ENCODE measurements at regions not wholly inside any gene's neighbourhood (a gene's known extent, or its start where the extent isn't known, plus 50 kb on each side); places are given as distances from the start of the nearest gene placed in this dataset.

DNA sequence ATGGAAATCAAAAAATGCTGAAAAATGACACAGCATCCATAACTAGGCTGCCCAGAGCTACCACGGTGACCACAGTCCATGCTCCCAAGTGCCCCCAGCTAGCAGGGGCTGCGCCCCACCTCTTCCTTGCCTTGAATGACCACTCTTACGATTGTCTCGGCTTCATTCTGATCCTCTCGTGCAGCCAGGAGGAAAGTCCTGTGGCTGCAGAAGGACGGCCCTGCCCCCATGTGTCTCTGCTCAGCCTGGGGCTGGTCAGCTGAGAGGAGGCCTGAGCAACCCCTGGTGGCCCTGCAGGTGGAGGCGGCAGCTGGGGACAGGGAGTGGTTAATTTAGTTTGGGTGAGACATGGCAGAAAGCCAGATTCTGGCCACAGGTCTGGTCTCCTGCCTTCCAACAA, 54.3 kb downstream of the KCNF1 start:
- Histone ChIP-seq H3K4me3 (no peak overlapping the region), H3K79me2 (replicated peaks; ENCODE audit: insufficient read depth) (no peaks in the 10 kb centered on the region), H3F3A (replicated peaks; ENCODE audit: low read depth) (no peaks in the 10 kb centered on the region), H3K9me2 (ENCODE audit: insufficient read depth) (no peaks in the 10 kb centered on the region), H3K4me1 (ENCODE audit: insufficient read depth) (no peaks in the 10 kb centered on the region), H2AFZ (no peak overlapping the region), H3K4me2 (no peak overlapping the region), H3K27ac (ENCODE audit: low read depth) (no peak overlapping the region), H3K27me3 (ENCODE audit: insufficient read depth) (no peaks in the 10 kb centered on the region), H3K36me3 (ENCODE audit: insufficient read depth) (no peaks in the 10 kb centered on the region), H4K20me1 (replicated peaks; ENCODE audit: insufficient read depth) (no peaks in the 10 kb centered on the region)
- Mint-ChIP-seq H3K4me1 (peaks cover 5% of the 10 kb centered on the region; the same call in 2 of the 3 replicates), H3K4me3 (no peak overlapping the region), H3K27ac (no peak overlapping the region), H3K36me3 (ENCODE audit: low read depth) (no peaks in the 10 kb centered on the region), H3K9me3 (no peaks in the 10 kb centered on the region), H3K27me3 (ENCODE audit: insufficient read depth, low read depth, poor library complexity) (peaks cover 10% of the 10 kb centered on the region)
- no peak for ATAC-seq
- no peak for DNase-seq (ENCODE audit: low spot score)
- TF ChIP-seq STAT1 (IDR thresholded peaks at IDR 0.05; ENCODE audit: unreplicated experiment) (no peak), CTCF (conservative IDR thresholded peaks at IDR 0.05; ENCODE audit: low read depth in 2 of 2) (no peak), POLR2AphosphoS5 (IDR thresholded peaks at IDR 0.05; ENCODE audit: low read depth) (no peak), EZH2phosphoT487 (IDR thresholded peaks at IDR 0.05; ENCODE audit: unreplicated experiment) (no peak), ETS1 (IDR thresholded peaks at IDR 0.05) (no peak), ZNF114 (CRISPR knock-in tag; IDR thresholded peaks at IDR 0.05) (no peak), CREB1 (CRISPR knock-in tag; IDR thresholded peaks at IDR 0.05; ENCODE audit: low read depth) (no peak), EZH2 (IDR thresholded peaks at IDR 0.05; ENCODE audit: low read depth, unreplicated experiment) (no peak)
- TF ChIP-seq, protein P1, sequence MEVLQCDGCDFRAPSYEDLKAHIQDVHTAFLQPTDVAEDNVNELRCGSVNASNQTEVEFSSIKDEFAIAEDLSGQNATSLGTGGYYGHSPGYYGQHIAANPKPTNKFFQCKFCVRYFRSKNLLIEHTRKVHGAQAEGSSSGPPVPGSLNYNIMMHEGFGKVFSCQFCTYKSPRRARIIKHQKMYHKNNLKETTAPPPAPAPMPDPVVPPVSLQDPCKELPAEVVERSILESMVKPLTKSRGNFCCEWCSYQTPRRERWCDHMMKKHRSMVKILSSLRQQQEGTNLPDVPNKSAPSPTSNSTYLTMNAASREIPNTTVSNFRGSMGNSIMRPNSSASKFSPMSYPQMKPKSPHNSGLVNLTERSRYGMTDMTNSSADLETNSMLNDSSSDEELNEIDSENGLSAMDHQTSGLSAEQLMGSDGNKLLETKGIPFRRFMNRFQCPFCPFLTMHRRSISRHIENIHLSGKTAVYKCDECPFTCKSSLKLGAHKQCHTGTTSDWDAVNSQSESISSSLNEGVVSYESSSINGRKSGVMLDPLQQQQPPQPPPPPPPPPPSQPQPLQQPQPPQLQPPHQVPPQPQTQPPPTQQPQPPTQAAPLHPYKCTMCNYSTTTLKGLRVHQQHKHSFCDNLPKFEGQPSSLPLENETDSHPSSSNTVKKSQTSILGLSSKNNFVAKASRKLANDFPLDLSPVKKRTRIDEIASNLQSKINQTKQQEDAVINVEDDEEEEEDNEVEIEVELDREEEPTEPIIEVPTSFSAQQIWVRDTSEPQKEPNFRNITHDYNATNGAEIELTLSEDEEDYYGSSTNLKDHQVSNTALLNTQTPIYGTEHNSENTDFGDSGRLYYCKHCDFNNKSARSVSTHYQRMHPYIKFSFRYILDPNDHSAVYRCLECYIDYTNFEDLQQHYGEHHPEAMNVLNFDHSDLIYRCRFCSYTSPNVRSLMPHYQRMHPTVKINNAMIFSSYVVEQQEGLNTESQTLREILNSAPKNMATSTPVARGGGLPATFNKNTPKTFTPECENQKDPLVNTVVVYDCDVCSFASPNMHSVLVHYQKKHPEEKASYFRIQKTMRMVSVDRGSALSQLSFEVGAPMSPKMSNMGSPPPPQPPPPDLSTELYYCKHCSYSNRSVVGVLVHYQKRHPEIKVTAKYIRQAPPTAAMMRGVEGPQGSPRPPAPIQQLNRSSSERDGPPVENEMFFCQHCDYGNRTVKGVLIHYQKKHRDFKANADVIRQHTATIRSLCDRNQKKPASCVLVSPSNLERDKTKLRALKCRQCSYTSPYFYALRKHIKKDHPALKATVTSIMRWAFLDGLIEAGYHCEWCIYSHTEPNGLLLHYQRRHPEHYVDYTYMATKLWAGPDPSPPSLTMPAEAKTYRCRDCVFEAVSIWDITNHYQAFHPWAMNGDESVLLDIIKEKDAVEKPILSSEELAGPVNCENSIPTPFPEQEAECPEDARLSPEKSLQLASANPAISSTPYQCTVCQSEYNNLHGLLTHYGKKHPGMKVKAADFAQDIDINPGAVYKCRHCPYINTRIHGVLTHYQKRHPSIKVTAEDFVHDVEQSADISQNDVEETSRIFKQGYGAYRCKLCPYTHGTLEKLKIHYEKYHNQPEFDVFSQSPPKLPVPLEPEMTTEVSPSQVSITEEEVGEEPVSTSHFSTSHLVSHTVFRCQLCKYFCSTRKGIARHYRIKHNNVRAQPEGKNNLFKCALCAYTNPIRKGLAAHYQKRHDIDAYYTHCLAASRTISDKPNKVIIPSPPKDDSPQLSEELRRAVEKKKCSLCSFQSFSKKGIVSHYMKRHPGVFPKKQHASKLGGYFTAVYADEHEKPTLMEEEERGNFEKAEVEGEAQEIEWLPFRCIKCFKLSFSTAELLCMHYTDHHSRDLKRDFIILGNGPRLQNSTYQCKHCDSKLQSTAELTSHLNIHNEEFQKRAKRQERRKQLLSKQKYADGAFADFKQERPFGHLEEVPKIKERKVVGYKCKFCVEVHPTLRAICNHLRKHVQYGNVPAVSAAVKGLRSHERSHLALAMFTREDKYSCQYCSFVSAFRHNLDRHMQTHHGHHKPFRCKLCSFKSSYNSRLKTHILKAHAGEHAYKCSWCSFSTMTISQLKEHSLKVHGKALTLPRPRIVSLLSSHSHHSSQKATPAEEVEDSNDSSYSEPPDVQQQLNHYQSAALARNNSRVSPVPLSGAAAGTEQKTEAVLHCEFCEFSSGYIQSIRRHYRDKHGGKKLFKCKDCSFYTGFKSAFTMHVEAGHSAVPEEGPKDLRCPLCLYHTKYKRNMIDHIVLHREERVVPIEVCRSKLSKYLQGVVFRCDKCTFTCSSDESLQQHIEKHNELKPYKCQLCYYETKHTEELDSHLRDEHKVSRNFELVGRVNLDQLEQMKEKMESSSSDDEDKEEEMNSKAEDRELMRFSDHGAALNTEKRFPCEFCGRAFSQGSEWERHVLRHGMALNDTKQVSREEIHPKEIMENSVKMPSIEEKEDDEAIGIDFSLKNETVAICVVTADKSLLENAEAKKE (CRISPR knock-in tag; IDR thresholded peaks at IDR 0.05): no peak

Data from GM23338 (cell line).